Osteoblast (primary cell): ENCODE measurements at regions not wholly inside any gene's neighbourhood (a gene's known extent, or its start where the extent isn't known, plus 50 kb on each side); places are given as distances from the start of the nearest gene placed in this dataset.

Experiments
- DNase-seq: peaks from one replicate; pipeline ENCODE4 v3.0.0; 2011; ENCODE audit warnings: low spot score, mixed read lengths; ENCODE audit not compliant: insufficient read length; ENCODE audit errors: missing footprints
- H2AFZ ChIP-seq: 2 replicates; pipeline ENCODE4 v1.6.0; 2011; ENCODE audit warnings: mild to moderate bottlenecking, low read length
- H3K27ac ChIP-seq: 2 replicates; pipeline ENCODE4 v1.5.1; 2011; ENCODE audit warnings: mild to moderate bottlenecking, low read depth, low read length, moderate library complexity
- H3K27me3 ChIP-seq: 2 replicates; pipeline ENCODE4 v1.6.0; 2012; ENCODE audit warnings: mild to moderate bottlenecking, control low read depth, inconsistent platforms, low read length, moderate library complexity; ENCODE audit not compliant: insufficient read depth
- H3K36me3 ChIP-seq: 2 replicates; pipeline ENCODE4 v1.5.1; 2011; ENCODE audit warnings: mild to moderate bottlenecking, low read length, control low read depth, moderate library complexity; ENCODE audit not compliant: insufficient read depth
- H3K4me1 ChIP-seq: 2 replicates; pipeline ENCODE4 v1.5.1; 2011; ENCODE audit warnings: mild to moderate bottlenecking, low read length, control low read depth, moderate library complexity; ENCODE audit not compliant: insufficient read depth
- H3K4me2 ChIP-seq: 2 replicates; pipeline ENCODE4 v1.6.0; 2011; ENCODE audit warnings: mild to moderate bottlenecking, low read length; ENCODE audit not compliant: insufficient read depth
- H3K4me3 ChIP-seq: fragments of 200-600 bp; sonication (generic); 3 replicates; pipeline ENCODE4 v1.5.1; 2012; ENCODE audit warnings: mild to moderate bottlenecking, low read length, inconsistent platforms; ENCODE audit not compliant: insufficient read depth
- H3K79me2 ChIP-seq: 2 replicates; pipeline ENCODE4 v1.6.0; 2012; ENCODE audit warnings: mild to moderate bottlenecking, low read length, control low read depth, inconsistent platforms; ENCODE audit not compliant: insufficient read depth
- H3K9me3 ChIP-seq: 2 replicates; pipeline ENCODE4 v1.5.1; 2011; ENCODE audit warnings: low read depth, low read length, control low read depth
- H4K20me1 ChIP-seq: 2 replicates; pipeline ENCODE4 v1.6.0; 2012; ENCODE audit warnings: mild to moderate bottlenecking, low read length, control low read depth; ENCODE audit not compliant: insufficient read depth
- CTCF ChIP-seq: IDR thresholded peaks from 2 replicates; pipeline ENCODE4 v1.5.1; 2011; ENCODE audit warnings: mild to moderate bottlenecking, low read depth, low read length, moderate library complexity; ENCODE audit errors: extremely low read depth

GRCh38 chr14:58702441-58703160, 64.8 kb downstream of the DACT1 start:
- H3K4me3 ChIP-seq = no peak overlapping the region
- no peaks in the 10 kb centered on the region for H3K36me3 ChIP-seq
- DNase-seq = no peak
- no peak for TF ChIP-seq CTCF
- H2AFZ ChIP-seq = no peak overlapping the region
- H3K27me3 ChIP-seq = no peaks in the 10 kb centered on the region
- H3K27ac ChIP-seq = no peak overlapping the region
- H3K79me2 ChIP-seq = no peaks in the 10 kb centered on the region
- H3K9me3 ChIP-seq = no peaks in the 10 kb centered on the region
- no peak overlapping the region for H3K4me2 ChIP-seq
- no peaks in the 10 kb centered on the region for H4K20me1 ChIP-seq
- no peaks in the 10 kb centered on the region for H3K4me1 ChIP-seq

- no peaks in the 10 kb centered on the region for H3K27me3 ChIP-seq
- no peaks in the 10 kb centered on the region for H3K9me3 ChIP-seq
- H3K27ac ChIP-seq = no peak overlapping the region
- H3K4me1 ChIP-seq = no peaks in the 10 kb centered on the region
- H4K20me1 ChIP-seq = no peaks in the 10 kb centered on the region
- H3K79me2 ChIP-seq = no peaks in the 10 kb centered on the region
- no peak overlapping the region for H3K4me3 ChIP-seq
- DNase-seq = no peak
- H3K4me2 ChIP-seq = no peak overlapping the region
- TF ChIP-seq CTCF = no peak
- no peak overlapping the region for H2AFZ ChIP-seq
- no peaks in the 10 kb centered on the region for H3K36me3 ChIP-seq
Observed at GRCh38 chr14:58703161-58703506, 65.4 kb downstream of the DACT1 start.

- Histone ChIP-seq H4K20me1 (no peaks in the 10 kb centered on the region), H3K36me3 (no peaks in the 10 kb centered on the region), H3K4me1 (no peaks in the 10 kb centered on the region), H3K27ac (no peak overlapping the region), H2AFZ (no peak overlapping the region), H3K27me3 (no peaks in the 10 kb centered on the region), H3K9me3 (no peaks in the 10 kb centered on the region), H3K79me2 (no peaks in the 10 kb centered on the region), H3K4me3 (no peak overlapping the region), H3K4me2 (no peak overlapping the region)
- DNase-seq = no peak
- no peak for TF ChIP-seq CTCF
Observed at GRCh38 chr14:58705066-58705465, 67.3 kb downstream of the DACT1 start.

GRCh38 chr14:58707949-58708348, 70.2 kb downstream of the DACT1 start:
- no peaks in the 10 kb centered on the region for H3K79me2 ChIP-seq
- no peak overlapping the region for H2AFZ ChIP-seq
- no peak for DNase-seq
- H3K4me1 ChIP-seq = no peaks in the 10 kb centered on the region
- no peak overlapping the region for H3K4me2 ChIP-seq
- no peaks in the 10 kb centered on the region for H3K27me3 ChIP-seq
- H4K20me1 ChIP-seq = no peaks in the 10 kb centered on the region
- TF ChIP-seq CTCF = no peak
- no peaks in the 10 kb centered on the region for H3K9me3 ChIP-seq
- no peak overlapping the region for H3K4me3 ChIP-seq
- no peaks in the 10 kb centered on the region for H3K36me3 ChIP-seq
- H3K27ac ChIP-seq = no peak overlapping the region
